ENCODE measurements at regions not wholly inside any gene's neighbourhood (a gene's known extent, or its start where the extent isn't known, plus 50 kb on each side); places are given as distances from the start of the nearest gene placed in this dataset.
"Not testable (repeated sequence)": the region's sequence is repeated elsewhere in the genome, so short reads cannot be mapped to it uniquely, and the experiment has no call there.

DNA sequence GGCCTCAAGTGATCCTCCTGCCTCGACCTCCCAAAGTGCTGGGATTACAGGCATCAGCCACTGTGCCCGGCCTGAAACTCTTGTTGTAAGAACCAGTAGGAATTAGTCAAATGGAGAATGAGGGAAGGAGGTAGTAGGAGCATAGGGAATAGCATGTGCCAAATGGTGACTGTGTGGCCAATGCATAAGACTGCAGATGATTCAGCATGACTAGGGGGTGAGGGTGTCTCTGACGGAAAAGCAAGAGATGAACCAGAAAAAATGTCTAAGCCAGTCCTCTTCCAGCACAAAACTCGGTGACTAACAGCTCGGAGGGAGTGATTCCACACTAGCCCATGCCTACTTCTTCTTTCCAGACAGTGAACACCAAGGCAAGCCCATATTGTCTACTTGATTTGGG lies 58.2 kb upstream of the DUSP21 start:
- Histone ChIP-seq H3K4me3 (no peak overlapping the region), H3K27me3 (no peaks in the 10 kb centered on the region), H3K36me3 (no peaks in the 10 kb centered on the region), H3K4me1 (no peaks in the 10 kb centered on the region), H3K9me3 (no peaks in the 10 kb centered on the region), H3K27ac (no peak overlapping the region)
- DNase-seq (no peak), ATAC-seq (no peak)
- in situ Hi-C loops (cut with MboI; ENCODE audit: low sequenced_read_pairs in 4 of 4): no loop called here
- TF ChIP-seq, protein P1, sequence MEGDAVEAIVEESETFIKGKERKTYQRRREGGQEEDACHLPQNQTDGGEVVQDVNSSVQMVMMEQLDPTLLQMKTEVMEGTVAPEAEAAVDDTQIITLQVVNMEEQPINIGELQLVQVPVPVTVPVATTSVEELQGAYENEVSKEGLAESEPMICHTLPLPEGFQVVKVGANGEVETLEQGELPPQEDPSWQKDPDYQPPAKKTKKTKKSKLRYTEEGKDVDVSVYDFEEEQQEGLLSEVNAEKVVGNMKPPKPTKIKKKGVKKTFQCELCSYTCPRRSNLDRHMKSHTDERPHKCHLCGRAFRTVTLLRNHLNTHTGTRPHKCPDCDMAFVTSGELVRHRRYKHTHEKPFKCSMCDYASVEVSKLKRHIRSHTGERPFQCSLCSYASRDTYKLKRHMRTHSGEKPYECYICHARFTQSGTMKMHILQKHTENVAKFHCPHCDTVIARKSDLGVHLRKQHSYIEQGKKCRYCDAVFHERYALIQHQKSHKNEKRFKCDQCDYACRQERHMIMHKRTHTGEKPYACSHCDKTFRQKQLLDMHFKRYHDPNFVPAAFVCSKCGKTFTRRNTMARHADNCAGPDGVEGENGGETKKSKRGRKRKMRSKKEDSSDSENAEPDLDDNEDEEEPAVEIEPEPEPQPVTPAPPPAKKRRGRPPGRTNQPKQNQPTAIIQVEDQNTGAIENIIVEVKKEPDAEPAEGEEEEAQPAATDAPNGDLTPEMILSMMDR (IDR thresholded peaks at IDR 0.05 in 4 of 5, conservative IDR thresholded peaks at IDR 0.05 in 1 of 5): no peak
- no peak for TF ChIP-seq POLR2A (IDR thresholded peaks at IDR 0.05)
- intact Hi-C loops (cut with DNase I; ENCODE audit: low total_unique reads): no loop called here

DNA sequence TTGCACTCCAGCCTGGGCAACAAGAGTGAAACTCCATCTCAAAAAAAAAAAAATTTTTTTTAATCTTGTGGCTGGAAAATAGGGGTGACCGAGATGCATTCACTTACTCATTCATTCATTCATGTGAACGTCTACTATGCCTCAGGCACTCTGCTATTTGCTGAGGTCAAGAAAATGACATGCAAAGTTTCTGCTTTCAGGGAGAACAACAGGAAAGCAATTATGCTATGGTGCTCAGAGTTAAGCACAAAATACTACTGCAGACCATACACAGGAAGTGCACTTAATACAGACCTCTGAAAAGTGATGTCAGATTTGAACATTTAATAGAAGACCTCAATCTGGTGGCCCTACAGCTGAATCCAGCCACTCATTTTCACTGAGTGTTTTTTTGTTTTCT lies 59.6 kb upstream of the DUSP21 start:
- Histone ChIP-seq H3K4me3 (no peak overlapping the region), H3K9me3 (no peaks in the 10 kb centered on the region), H3K4me1 (no peaks in the 10 kb centered on the region), H3K36me3 (no peaks in the 10 kb centered on the region), H3K27me3 (no peaks in the 10 kb centered on the region), H3K27ac (no peak overlapping the region)
- TF ChIP-seq POLR2A (IDR thresholded peaks at IDR 0.05): no peak
- TF ChIP-seq, protein P1 (IDR thresholded peaks at IDR 0.05 in 4 of 5, conservative IDR thresholded peaks at IDR 0.05 in 1 of 5): no peak
- ATAC-seq (no peak), DNase-seq (no peak)
- intact Hi-C loops (cut with DNase I; ENCODE audit: low total_unique reads): no loop called here
- in situ Hi-C loops (cut with MboI; ENCODE audit: low sequenced_read_pairs in 4 of 4): no loop called here

DNA sequence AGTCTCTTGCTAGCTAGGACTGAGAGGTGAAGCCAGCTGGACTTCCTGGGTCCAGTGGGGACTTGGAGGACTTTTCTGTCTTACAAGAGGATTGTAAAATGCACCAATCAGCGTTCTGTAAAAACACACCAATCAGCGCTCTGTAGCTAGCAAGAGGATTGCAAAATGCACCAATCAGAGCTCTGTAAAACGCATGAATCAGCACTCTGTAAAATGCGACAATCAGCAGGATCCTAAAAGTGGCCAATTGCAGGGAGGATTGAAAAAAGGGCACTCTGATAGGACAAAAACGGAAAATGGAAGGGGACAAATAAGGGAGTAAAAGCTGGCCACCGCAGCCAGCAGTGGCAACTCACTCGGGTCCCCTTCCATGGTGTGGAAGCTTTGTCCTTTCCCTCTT lies 65.6 kb upstream of the DUSP21 start:
- intact Hi-C loops (cut with DNase I; ENCODE audit: low total_unique reads): no loop called here
- H3K36me3 ChIP-seq: no peaks in the 10 kb centered on the region
- in situ Hi-C loops (cut with MboI; ENCODE audit: low sequenced_read_pairs in 4 of 4): no loop called here
- no peaks in the 10 kb centered on the region for H3K9me3 ChIP-seq
- DNase-seq (no peak), ATAC-seq (no peak)
- TF ChIP-seq, protein P1 (IDR thresholded peaks at IDR 0.05 in 4 of 5, conservative IDR thresholded peaks at IDR 0.05 in 1 of 5): no peak
- no peak overlapping the region for H3K4me3 ChIP-seq
- H3K27me3 ChIP-seq: no peaks in the 10 kb centered on the region
- no peaks in the 10 kb centered on the region for H3K4me1 ChIP-seq
- no peak overlapping the region for H3K27ac ChIP-seq

DNA sequence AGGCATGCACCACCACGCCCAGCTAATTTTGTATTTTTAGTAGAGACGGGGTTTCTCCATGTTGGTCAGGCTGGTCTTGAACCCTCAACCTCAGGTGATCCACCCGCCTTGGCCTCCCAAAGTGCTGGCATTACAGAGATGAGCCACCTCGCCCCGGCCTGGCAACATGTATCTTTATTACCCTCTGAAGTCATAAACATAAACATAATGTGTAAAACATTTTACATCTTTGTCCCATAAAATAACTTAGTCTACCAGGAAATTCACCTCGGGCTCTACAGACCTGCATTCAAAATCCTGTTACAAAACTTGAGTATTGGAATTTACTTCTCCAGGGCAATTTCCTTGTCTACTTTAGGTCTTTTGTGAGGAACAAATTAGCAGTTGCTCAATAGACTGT lies 68.1 kb upstream of the DUSP21 start:
- TF ChIP-seq POLR2A (IDR thresholded peaks at IDR 0.05): no peak
- TF ChIP-seq, protein P1 (IDR thresholded peaks at IDR 0.05 in 4 of 5, conservative IDR thresholded peaks at IDR 0.05 in 1 of 5): no peak
- intact Hi-C loops (cut with DNase I; ENCODE audit: low total_unique reads): no loop called here
- in situ Hi-C loops (cut with MboI; ENCODE audit: low sequenced_read_pairs in 4 of 4): no loop called here

DNA sequence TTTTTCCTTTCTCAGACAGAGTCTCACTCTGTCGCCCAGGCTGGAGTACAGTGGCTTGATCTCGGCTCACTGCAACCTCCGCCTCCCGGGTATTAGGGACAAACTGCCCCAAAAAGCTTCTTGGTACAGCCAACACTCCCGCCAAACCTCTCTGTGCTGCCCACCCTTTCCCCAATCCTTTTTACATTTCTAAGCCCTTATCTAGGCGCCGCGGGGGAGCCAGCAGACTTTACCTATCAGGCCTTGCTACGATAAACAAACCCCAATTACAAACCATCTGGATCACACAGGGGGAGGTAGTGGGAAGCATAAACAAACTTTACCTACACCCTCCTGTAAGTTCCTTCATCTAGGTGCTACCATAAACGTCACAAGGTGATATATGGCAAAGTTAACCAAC lies 69.8 kb upstream of the DUSP21 start:
- in situ Hi-C loops (cut with MboI; ENCODE audit: low sequenced_read_pairs in 4 of 4); H3K4me1 ChIP-seq; H3K27ac ChIP-seq; H3K27me3 ChIP-seq; H3K36me3 ChIP-seq; DNase-seq; intact Hi-C loops (cut with DNase I; ENCODE audit: low total_unique reads); H3K9me3 ChIP-seq; H3K4me3 ChIP-seq; ATAC-seq: not testable (repeated sequence)

More for the DNA sequence above, 68.1 kb upstream of the DUSP21 start:
- Histone ChIP-seq H3K36me3 (no peaks in the 10 kb centered on the region), H3K9me3 (no peaks in the 10 kb centered on the region), H3K27ac (no peak overlapping the region), H3K4me3 (no peak overlapping the region), H3K27me3 (no peaks in the 10 kb centered on the region), H3K4me1 (no peaks in the 10 kb centered on the region)
- DNase-seq (no peak), ATAC-seq (no peak)

All from gastrocnemius medialis (tissue), 4 donors.